ENCODE measurements at regions not wholly inside any gene's neighbourhood (a gene's known extent, or its start where the extent isn't known, plus 50 kb on each side); places are given as distances from the start of the nearest gene placed in this dataset.
"Not testable (repeated sequence)": the region's sequence is repeated elsewhere in the genome, so short reads cannot be mapped to it uniquely, and the experiment has no call there.

- dilution Hi-C loops (cut with MboI; ENCODE audit: extremely low pct_ligation_motif_present, low sequenced_read_pairs); FAIRE-seq; H3K9me3 ChIP-seq (replicated peaks; ENCODE audit: control insufficient read depth, insufficient read depth, low read length); H3K9me1 ChIP-seq (replicated peaks; ENCODE audit: control insufficient read depth, extremely low read depth, insufficient read depth, low read length); H3K79me2 ChIP-seq (ENCODE audit: control insufficient read depth, insufficient read depth, low read length); H3K27me3 ChIP-seq (ENCODE audit: control insufficient read depth in 2 of 2, insufficient read depth in 2 of 2, low read length in 2 of 2); intact Hi-C loops (cut with micrococcal nuclease); H3K9ac ChIP-seq (replicated peaks; ENCODE audit: extremely low read depth, insufficient read depth, low read length); CTCF ChIA-PET; H3K4me2 ChIP-seq (ENCODE audit: insufficient read depth, low read length); H3K36me3 ChIP-seq (ENCODE audit: control insufficient read depth in 2 of 2, extremely low read depth in 1 of 2, insufficient read depth in 2 of 2, low read length in 2 of 2); H4K20me1 ChIP-seq (replicated peaks; ENCODE audit: control insufficient read depth, extremely low read depth, insufficient read depth, low read length); H3K4me1 ChIP-seq (ENCODE audit: control insufficient read depth, extremely low read depth, insufficient read depth, low read length): not testable (repeated sequence)
- BruUV-seq (replicated peaks) = TSS peak; percentile 100
- peak; percentile 30 for DNase-seq (ENCODE audit: low read depth, low spot score)
- POLR2A ChIA-PET = interaction anchor here (0.6 to 1.3 kb wide), 2 partner anchors 22 to 28 kb away, joined by 4 to 13 read pairs; no protein-coding TSS in a partner anchor
- peak; percentile 93 for TF ChIP-seq POLR2A (IDR thresholded peaks at IDR 0.05; ENCODE audit: low read depth, low read length)
- TF ChIP-seq POLR2AphosphoS5 (IDR thresholded peaks at IDR 0.05; ENCODE audit: insufficient read depth, low read depth, low read length) = peak; percentile 85
- peak overlapping the region; percentile 77 for H3K27ac ChIP-seq (ENCODE audit: insufficient read depth, low read depth, low read length)
- H3K4me3 ChIP-seq (replicated peaks in 1 of 3; ENCODE audit: insufficient read depth in 1 of 3, low read depth in 1 of 3, low read length in 3 of 3) = peak overlapping the region in 2 of 3 experiments; percentile 23 to 28
- peak overlapping the region; percentile 88 for H2AFZ ChIP-seq (ENCODE audit: low read depth, low read length)
Observed at GRCh38 chr1:144523661-144524407, 62.4 kb upstream of the NBPF15 start.

GRCh38 chr1:144532156-144532607 lies 60.5 kb upstream of the PPIAL4F start:
- H3K4me3 ChIP-seq (replicated peaks in 1 of 3; ENCODE audit: insufficient read depth in 1 of 3, low read depth in 1 of 3, low read length in 3 of 3); FAIRE-seq; intact Hi-C loops (cut with micrococcal nuclease); H3K9me1 ChIP-seq (replicated peaks; ENCODE audit: control insufficient read depth, extremely low read depth, insufficient read depth, low read length); H2AFZ ChIP-seq (ENCODE audit: low read depth, low read length); H3K4me1 ChIP-seq (ENCODE audit: control insufficient read depth, extremely low read depth, insufficient read depth, low read length); POLR2A ChIA-PET; CTCF ChIA-PET; H3K27me3 ChIP-seq (ENCODE audit: control insufficient read depth in 2 of 2, insufficient read depth in 2 of 2, low read length in 2 of 2); BruUV-seq (replicated peaks); H3K79me2 ChIP-seq (ENCODE audit: control insufficient read depth, insufficient read depth, low read length); H3K9me3 ChIP-seq (replicated peaks; ENCODE audit: control insufficient read depth, insufficient read depth, low read length); H3K36me3 ChIP-seq (ENCODE audit: control insufficient read depth in 2 of 2, extremely low read depth in 1 of 2, insufficient read depth in 2 of 2, low read length in 2 of 2); dilution Hi-C loops (cut with MboI; ENCODE audit: extremely low pct_ligation_motif_present, low sequenced_read_pairs); H3K27ac ChIP-seq (ENCODE audit: insufficient read depth, low read depth, low read length); H3K9ac ChIP-seq (replicated peaks; ENCODE audit: extremely low read depth, insufficient read depth, low read length); H3K4me2 ChIP-seq (ENCODE audit: insufficient read depth, low read length); DNase-seq (ENCODE audit: low read depth, low spot score); H4K20me1 ChIP-seq (replicated peaks; ENCODE audit: control insufficient read depth, extremely low read depth, insufficient read depth, low read length): not testable (repeated sequence)
- peak in 1 of 2 donors; percentile 7 for TF ChIP-seq CTCF (IDR thresholded peaks at IDR 0.05; ENCODE audit: extremely low read depth in 1 of 2, insufficient read depth in 1 of 2, low read depth in 1 of 2, low read length in 2 of 2)

GRCh38 chr1:144533480-144533879 lies 59.2 kb upstream of the PPIAL4F start:
- dilution Hi-C loops (cut with MboI; ENCODE audit: extremely low pct_ligation_motif_present, low sequenced_read_pairs); H3K4me3 ChIP-seq (replicated peaks in 1 of 3; ENCODE audit: insufficient read depth in 1 of 3, low read depth in 1 of 3, low read length in 3 of 3); H3K4me1 ChIP-seq (ENCODE audit: control insufficient read depth, extremely low read depth, insufficient read depth, low read length); CTCF ChIA-PET; FAIRE-seq; DNase-seq (ENCODE audit: low read depth, low spot score); H3K9me1 ChIP-seq (replicated peaks; ENCODE audit: control insufficient read depth, extremely low read depth, insufficient read depth, low read length); intact Hi-C loops (cut with micrococcal nuclease); BruUV-seq (replicated peaks); H3K9ac ChIP-seq (replicated peaks; ENCODE audit: extremely low read depth, insufficient read depth, low read length); H2AFZ ChIP-seq (ENCODE audit: low read depth, low read length); H3K9me3 ChIP-seq (replicated peaks; ENCODE audit: control insufficient read depth, insufficient read depth, low read length); H3K27ac ChIP-seq (ENCODE audit: insufficient read depth, low read depth, low read length); H3K79me2 ChIP-seq (ENCODE audit: control insufficient read depth, insufficient read depth, low read length); H3K36me3 ChIP-seq (ENCODE audit: control insufficient read depth in 2 of 2, extremely low read depth in 1 of 2, insufficient read depth in 2 of 2, low read length in 2 of 2); H3K4me2 ChIP-seq (ENCODE audit: insufficient read depth, low read length); H4K20me1 ChIP-seq (replicated peaks; ENCODE audit: control insufficient read depth, extremely low read depth, insufficient read depth, low read length); H3K27me3 ChIP-seq (ENCODE audit: control insufficient read depth in 2 of 2, insufficient read depth in 2 of 2, low read length in 2 of 2): not testable (repeated sequence)
- POLR2A ChIA-PET = interaction anchor here (0.7 kb wide), 1 partner anchor 13 kb away, joined by 3 read pairs; no protein-coding TSS in a partner anchor

All from endothelial cell of umbilical vein (primary cell).